GM12874 (cell line): ENCODE measurements at regions not wholly inside any gene's neighbourhood (a gene's known extent, or its start where the extent isn't known, plus 50 kb on each side); places are given as distances from the start of the nearest gene placed in this dataset.

Experiments used
- TF ChIP-seq, protein P1 (sequence below): IDR thresholded peaks from 2 replicates; pipeline ENCODE4 v1.5.1; 2011; ENCODE audit warnings: low read depth, mild to moderate bottlenecking, control low read depth, low read length, moderate library complexity; ENCODE audit not compliant: insufficient read depth

DNA sequence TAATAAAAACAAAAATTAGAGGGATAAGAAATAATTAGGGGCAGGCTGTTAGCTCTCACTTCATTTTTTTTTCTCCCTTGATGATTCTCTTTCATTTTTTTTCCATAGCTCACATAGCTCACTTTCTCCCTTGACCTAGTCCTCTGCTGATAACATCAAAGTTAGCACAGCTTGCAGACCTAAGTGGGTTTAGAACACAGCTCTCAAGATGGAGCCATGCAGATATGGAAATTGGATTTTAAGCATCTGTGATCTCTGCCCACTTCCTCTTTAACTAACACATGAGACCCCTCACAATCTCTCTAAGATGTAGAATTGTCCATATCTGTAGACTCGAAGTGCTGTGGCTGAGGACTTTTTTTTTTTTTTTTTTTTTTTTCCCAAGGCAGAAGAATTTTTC, 257.1 kb downstream of the SOX4 start:
- TF ChIP-seq, protein P1, sequence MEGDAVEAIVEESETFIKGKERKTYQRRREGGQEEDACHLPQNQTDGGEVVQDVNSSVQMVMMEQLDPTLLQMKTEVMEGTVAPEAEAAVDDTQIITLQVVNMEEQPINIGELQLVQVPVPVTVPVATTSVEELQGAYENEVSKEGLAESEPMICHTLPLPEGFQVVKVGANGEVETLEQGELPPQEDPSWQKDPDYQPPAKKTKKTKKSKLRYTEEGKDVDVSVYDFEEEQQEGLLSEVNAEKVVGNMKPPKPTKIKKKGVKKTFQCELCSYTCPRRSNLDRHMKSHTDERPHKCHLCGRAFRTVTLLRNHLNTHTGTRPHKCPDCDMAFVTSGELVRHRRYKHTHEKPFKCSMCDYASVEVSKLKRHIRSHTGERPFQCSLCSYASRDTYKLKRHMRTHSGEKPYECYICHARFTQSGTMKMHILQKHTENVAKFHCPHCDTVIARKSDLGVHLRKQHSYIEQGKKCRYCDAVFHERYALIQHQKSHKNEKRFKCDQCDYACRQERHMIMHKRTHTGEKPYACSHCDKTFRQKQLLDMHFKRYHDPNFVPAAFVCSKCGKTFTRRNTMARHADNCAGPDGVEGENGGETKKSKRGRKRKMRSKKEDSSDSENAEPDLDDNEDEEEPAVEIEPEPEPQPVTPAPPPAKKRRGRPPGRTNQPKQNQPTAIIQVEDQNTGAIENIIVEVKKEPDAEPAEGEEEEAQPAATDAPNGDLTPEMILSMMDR = no peak

DNA sequence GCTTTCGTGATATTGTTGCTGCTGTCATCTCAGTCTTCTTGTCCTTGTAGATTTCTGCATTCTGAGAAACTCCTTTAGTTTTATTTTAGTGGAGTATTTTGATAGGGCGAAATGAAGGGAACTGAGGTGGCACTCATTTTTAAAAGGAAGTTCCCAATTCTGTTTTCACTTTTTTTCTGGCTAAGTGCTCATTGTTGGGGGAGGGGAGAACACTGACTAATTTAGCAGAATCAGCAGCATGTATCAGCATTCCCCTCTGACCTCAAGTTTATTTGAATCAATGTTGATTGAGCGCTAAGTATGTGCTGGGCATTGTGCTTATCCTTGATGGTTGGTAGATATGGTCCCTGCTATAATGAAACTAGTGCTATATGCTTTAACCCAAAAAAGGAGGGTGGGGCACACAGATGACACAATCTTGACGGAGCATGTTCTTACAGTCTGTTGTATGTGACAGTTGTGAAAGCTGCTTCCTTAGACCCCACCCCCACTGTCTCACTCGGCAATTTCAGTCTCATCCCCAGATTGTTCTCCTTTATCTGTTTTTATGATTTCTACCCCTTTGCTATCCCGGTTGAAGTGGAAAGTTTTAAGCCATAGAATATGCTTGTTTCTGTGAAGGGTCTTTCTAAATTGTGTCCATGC, 262.4 kb downstream of the SOX4 start:
- TF ChIP-seq, protein P1 = no peak

DNA sequence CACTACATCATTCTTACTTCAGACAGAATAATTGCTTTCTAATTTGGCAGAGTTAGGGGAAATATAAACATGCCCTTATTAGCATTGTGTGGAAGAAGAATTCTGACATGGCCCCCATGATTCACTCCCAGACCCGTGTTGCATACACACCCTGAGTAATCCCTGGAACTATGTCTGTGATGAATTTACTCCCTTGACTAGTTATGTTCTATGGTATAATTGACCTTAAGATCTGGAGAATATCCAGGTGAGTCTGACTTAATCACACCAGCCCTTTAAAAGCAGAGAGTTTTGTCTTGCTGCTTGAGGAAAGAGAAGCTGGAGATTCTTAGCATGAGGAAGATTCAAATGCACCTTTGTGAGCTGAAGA, 262.9 kb downstream of the SOX4 start:
- TF ChIP-seq, protein P1 = no peak

GRCh38 chr6:21856844-21857243, 263.3 kb downstream of the SOX4 start:
- TF ChIP-seq, protein P1 = no peak

DNA sequence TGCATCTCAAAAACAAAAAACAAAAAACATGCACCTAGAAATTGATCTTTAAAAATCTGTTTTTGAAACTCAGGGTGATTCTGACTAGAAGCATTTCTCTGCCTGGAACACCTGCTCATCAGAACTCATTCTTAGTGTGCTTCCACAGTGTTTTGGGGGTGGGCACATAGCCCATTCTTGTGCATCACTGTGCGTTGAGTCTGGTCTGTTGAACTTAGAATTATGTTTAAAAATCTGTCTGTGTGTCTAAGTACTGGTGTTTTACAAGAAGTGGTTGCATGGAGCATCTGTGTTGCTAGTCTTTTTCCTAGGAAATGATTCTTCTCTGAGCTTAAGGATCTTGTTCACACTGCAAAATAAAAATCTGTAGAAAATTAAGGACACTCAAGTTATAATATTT, 264.5 kb downstream of the SOX4 start:
- TF ChIP-seq, protein P1 = no peak

- TF ChIP-seq, protein P1 = no peak
Observed at GRCh38 chr6:21859193-21859735, 265.7 kb downstream of the SOX4 start.

- TF ChIP-seq, protein P1 = no peak
Observed at GRCh38 chr6:21861942-21862341, 268.4 kb downstream of the SOX4 start.
